ENCODE measurements at regions not wholly inside any gene's neighbourhood (a gene's known extent, or its start where the extent isn't known, plus 50 kb on each side); places are given as distances from the start of the nearest gene placed in this dataset.
"Not testable (repeated sequence)": the region's sequence is repeated elsewhere in the genome, so short reads cannot be mapped to it uniquely, and the experiment has no call there.

- DNase-seq = no peak
Observed at GRCh38 chr3:159401069-159401468, 587.6 kb upstream of the IL12A start.

GRCh38 chr3:159409711-159410110, 578.9 kb upstream of the IL12A start:
- DNase-seq = not testable (repeated sequence)

GRCh38 chr3:159413319-159413718, 575.3 kb upstream of the IL12A start:
- no peak for DNase-seq

GRCh38 chr3:159416856-159417255, 571.8 kb upstream of the IL12A start:
- DNase-seq = peak; percentile 11

- DNase-seq = no peak
Observed at GRCh38 chr3:159417761-159418160, 570.9 kb upstream of the IL12A start.

- no peak for DNase-seq
Observed at GRCh38 chr3:159418571-159419526, 569.8 kb upstream of the IL12A start.

GRCh38 chr3:159429702-159430101, 558.9 kb upstream of the IL12A start:
- no peak for DNase-seq

- DNase-seq = no peak
Observed at GRCh38 chr3:159432682-159433340, 555.8 kb upstream of the IL12A start.

GRCh38 chr3:159439346-159439745, 549.3 kb upstream of the IL12A start:
- no peak for DNase-seq

- no peak for DNase-seq
Observed at GRCh38 chr3:159441279-159441678, 547.4 kb upstream of the IL12A start.

GRCh38 chr3:159443266-159443665, 545.4 kb upstream of the IL12A start:
- no peak for DNase-seq

- no peak for DNase-seq
Observed at GRCh38 chr3:159447841-159448240, 540.8 kb upstream of the IL12A start.

GRCh38 chr3:159448902-159449301, 539.7 kb upstream of the IL12A start:
- no peak for DNase-seq

GRCh38 chr3:159451067-159451466, 537.6 kb upstream of the IL12A start:
- DNase-seq = peak; percentile 4

GRCh38 chr3:159451482-159451881, 537.2 kb upstream of the IL12A start:
- DNase-seq = no peak

- no peak for DNase-seq
Observed at GRCh38 chr3:159453036-159453435, 535.6 kb upstream of the IL12A start.

GRCh38 chr3:159453945-159454344, 534.7 kb upstream of the IL12A start:
- DNase-seq = no peak

- no peak for DNase-seq
Observed at GRCh38 chr3:159455741-159456181, 532.9 kb upstream of the IL12A start.

- peak; percentile 6 for DNase-seq
Observed at GRCh38 chr3:159458010-159458409, 530.6 kb upstream of the IL12A start.

- no peak for DNase-seq
Observed at GRCh38 chr3:159458982-159459381, 529.7 kb upstream of the IL12A start.

- no peak for DNase-seq
Observed at GRCh38 chr3:159472611-159473010, 516.0 kb upstream of the IL12A start.

- DNase-seq = no peak
Observed at GRCh38 chr3:159473206-159473605, 515.4 kb upstream of the IL12A start.

GRCh38 chr3:159480046-159480445, 508.6 kb upstream of the IL12A start:
- no peak for DNase-seq

Measured in NCI-H510A (cell line).